SK-N-DZ (cell line): ENCODE measurements at regions not wholly inside any gene's neighbourhood (a gene's known extent, or its start where the extent isn't known, plus 50 kb on each side); places are given as distances from the start of the nearest gene placed in this dataset.
"Not testable (repeated sequence)": the region's sequence is repeated elsewhere in the genome, so short reads cannot be mapped to it uniquely, and the experiment has no call there.

Experiments used
- DNase-seq: peaks from one replicate; pipeline ENCODE4 v3.0.0-alpha.2; 2015; ENCODE audit warnings: low spot score

DNA sequence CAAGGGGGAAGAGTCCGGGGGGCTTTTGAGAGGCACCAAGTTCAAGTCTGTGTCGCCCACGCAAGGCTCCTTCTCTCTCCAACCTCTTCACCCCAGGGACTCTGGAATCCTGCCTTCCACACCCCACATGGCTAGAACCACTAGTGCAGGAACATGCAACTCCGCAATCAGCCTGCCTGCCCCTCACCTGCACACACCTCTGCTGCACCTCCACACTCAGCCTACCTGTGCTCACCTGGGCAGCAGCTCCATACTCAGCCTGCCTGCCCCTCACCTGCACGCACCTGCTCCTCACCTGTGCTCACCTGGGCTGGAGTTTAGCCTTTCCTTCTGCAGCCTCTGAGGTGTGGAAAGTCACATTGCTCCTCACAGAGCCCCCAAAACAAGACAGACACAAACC is 277.4 kb downstream of the NDUFA10 start:
- no peak for DNase-seq

DNA sequence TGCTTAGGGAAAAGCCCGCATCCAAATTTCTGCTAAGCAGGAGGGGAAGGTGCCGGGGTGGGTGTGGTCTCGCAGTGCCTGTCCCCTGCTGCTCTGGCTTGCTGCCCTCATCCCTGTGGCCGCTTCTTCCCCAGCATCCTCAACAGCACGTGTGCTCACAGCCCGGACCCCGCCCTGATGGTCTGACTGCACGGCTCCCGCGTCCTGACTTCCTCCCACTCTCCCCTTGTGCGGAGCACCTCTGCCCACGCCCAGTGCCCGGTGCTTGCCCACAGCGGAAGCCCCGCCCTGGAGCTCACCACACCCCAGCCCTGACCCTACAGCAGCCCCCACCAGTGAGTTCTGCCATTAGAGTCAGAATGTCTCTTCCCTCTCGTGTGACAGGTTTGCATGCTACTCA is 277.9 kb downstream of the NDUFA10 start:
- DNase-seq, result no peak

DNA sequence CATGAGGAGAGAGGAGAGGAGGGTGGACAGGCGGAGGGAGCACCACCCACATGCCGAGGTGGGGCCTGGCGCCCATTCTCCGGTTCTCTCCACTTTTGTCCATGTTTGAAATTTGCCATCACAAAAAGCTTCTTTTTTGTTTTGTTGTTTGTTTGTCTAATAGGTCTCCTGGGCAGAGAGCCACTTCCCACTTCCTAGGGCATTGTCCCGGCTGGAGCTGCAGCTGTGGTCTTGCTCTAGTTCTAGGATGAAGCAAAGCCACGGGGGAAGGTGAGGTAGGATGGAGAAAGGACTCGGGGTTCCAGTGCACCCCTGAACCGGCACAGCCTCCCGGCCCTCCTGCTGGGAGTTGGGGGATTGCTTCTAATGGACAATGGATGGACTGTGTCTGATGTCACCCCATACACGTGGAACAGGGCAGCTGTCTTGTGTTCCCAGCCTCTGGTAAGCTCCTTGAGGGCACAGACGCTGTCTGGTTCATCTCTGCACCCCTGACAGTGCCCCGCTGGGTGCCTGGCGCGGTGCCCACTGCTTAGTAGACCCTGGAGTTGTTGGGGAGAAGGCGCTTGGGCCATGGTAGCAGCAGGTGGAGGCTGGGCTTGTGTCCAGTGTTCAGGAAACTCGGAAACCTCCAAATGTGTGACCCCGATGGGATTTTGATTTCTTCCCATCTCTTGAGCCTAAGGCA is 278.4 kb downstream of the NDUFA10 start:
- no peak for DNase-seq

GRCh38 chr2:239745386-239746227 is 279.5 kb downstream of the NDUFA10 start:
- no peak for DNase-seq

DNA sequence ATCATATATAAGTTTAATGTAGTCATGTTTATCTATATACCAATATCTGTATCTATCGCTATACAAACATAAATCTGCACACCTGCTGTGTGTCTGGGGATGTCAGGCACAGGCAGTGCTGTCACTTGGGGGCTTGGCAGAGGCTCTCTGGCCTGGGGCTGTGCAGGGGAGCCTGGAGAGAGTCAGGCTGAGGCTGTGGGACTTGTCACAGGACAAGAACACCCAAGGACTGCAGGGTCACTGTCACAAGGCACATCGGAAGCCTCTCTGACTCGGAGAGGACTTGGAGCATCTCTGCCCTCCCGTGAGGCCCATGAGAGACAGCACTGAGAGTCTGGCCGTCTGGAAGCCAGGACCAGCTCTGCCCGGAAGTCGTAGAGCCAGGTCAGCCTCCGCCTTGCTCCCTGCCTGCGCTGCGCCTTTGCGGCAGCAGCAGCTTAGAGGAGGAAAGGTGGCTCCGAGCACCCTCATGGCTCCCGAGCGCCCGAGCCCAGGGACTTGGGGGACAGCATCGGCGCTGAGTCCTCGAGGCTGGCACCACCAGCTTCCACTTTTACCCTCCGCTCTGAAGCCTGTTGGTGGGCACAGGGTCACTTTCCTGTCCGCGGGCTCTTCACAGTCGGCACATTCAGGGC is 280.3 kb downstream of the NDUFA10 start:
- DNase-seq, result no peak

DNA sequence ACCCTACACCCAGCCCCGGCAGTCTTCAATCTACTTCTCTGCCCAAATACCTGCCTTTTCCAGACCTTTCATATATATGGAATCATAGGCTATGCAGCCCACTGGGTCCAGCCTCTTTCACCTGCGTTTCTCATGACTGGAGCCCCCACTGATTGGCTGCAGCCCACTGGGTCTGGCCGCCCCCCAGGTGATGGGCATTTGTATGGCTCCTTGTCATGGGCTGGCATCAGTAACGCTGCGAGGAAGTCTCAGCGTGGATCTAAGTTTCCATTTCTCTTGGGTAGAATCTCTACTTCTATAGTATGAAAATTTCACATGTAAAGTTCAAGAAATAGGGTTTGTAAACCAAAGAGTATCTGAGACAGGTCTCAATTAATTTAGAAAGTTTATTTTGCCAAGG is 281.9 kb downstream of the NDUFA10 start:
- DNase-seq, result no peak

DNA sequence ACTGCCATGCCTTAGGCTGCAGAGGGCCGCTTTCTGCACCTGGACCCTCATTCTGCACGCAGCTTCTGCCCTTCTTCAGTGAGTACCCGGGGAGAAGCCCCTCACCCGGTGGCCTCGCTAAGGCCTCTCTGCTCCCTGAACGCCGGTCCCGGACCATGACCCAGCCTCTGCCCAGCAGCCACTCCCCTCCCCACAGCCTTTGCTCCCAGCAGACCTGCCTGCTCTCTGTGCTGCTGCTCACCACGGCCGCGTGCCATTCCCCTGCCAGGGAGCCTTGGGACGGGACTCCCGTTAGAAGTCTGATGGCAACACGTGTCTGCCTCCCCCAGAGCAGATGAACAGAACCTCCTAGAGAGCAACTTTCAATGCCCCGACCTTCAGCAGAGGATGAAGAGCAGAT is 282.8 kb downstream of the NDUFA10 start:
- no peak for DNase-seq

GRCh38 chr2:239739206-239739605 is 285.9 kb downstream of the NDUFA10 start:
- no peak for DNase-seq

DNA sequence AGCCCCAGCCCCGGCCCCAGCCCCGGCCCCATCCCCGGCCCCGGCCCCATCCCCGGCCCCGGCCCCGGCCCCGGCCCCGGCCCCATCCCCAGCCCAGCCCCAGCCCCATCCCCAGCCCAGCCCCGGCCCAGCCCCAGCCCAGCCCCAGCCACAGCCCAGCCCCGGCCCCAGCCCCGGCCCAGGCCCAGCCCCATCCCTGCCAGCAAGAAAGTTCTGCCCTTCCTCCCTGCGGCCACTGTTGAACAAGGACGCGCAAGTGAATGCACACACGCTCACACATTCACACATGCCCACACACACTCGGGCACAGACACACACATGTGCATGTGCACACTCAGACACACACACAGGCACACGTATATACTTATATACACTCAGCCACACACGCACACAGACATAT is 287.0 kb downstream of the NDUFA10 start:
- DNase-seq, result no peak

DNA sequence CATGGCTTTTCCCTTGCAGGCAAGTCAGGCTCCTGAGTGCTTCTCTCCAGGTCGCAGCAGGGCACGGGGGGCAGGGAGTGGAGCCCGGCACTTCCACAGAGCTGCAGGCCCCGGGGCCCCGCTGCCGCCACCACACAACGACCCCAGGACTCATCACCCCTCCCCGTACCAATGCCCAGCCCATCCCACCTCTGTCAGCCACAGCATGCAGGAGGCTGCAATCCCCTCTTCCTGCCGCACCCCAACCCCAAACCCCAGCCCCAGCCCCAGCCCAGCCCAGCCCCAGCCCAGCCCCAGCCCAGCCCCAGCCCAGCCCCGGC is 288.0 kb downstream of the NDUFA10 start:
- DNase-seq, result no peak

- no peak for DNase-seq
Measured at GRCh38 chr2:239736358-239737143, 288.6 kb downstream of the NDUFA10 start.

- DNase-seq, result no peak
Measured at GRCh38 chr2:239735829-239736357, 289.2 kb downstream of the NDUFA10 start.

DNA sequence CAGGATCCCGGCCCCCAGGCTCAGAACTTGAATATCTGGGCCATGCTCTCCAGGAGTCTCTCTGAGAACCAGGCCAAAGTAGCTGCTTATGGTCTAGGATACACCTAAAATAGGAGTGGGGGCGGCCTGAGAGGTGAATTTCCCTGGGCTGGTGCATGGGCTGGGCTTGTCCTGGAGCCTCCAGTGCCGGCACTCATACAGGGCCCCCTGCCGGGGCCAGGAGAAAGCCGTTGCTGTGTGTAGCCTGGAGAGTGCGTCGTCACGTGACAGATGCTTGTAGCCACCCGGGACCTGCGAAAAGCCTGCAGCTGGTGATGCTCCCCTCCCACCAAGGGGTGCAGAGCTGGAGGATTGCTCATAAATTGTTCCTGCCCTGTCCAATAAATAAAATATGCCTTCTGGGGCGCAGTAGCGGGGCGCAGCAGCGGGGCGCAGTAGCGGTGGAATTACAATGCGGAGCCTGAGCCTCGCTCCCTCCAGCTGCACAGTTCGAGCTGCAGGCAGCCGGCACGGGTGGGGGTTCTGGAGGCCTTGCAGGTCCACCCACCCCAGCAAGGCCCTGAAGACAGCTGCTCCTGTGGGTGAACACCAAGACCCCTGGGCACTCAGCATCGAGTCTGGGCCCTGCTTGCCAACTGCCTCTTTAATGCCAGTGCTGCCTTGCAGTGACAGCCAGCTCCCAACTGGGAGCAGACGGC is 289.9 kb downstream of the NDUFA10 start:
- DNase-seq, result peak; percentile 59

GRCh38 chr2:239734436-239735005 is 290.6 kb downstream of the NDUFA10 start:
- DNase-seq, result no peak

GRCh38 chr2:239732666-239733010 is 292.5 kb downstream of the NDUFA10 start:
- DNase-seq, result no peak

- DNase-seq, result no peak
Measured at GRCh38 chr2:239731998-239732665, 293.0 kb downstream of the NDUFA10 start.

DNA sequence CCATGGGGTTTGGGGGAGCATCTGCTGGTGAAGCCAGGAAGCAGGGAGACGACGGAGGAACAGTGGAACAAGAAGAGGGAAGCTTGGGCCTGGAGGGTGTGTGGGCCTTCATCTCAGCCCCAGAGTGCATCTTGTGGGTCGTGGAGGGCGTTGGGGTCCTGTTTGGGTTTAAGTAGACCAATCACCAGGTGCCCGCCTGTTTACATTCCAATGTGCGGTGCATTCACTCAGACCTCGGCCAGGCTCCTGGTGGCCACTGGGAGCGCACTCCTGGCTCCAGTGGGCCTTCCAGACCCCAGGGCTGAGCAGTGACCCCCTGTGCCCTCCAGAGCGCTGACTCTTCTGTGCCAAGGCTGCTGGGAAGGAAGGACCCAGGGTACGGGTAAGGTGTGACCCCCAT is 293.7 kb downstream of the NDUFA10 start:
- DNase-seq, result no peak

GRCh38 chr2:239730897-239731296 is 294.2 kb downstream of the NDUFA10 start:
- no peak for DNase-seq

GRCh38 chr2:239730567-239730882 is 294.6 kb downstream of the NDUFA10 start:
- DNase-seq, result not testable (repeated sequence)
